ENCODE measurements at regions not wholly inside any gene's neighbourhood (a gene's known extent, or its start where the extent isn't known, plus 50 kb on each side); places are given as distances from the start of the nearest gene placed in this dataset.

DNA sequence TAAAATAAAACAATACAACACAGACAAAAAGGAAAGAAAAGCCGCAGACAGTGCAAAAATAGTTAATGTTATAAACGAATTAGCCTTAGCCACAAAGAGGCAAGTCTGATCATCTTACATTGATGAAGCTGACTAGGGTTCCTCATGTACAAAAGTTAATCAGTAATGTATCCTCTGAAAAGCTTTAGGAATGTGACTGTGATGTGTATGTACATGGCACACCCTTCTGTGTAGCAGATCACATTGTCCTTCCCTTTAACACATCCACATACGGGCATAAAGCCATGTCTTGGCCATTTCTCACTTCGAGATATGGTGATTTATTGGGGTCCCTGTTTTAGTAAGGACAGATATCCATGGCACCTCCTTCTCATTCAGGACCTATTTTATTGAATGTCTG is 1327.5 kb upstream of the CDH8 start:
- no peak for DNase-seq (ENCODE audit: low read depth)
- no peak for TF ChIP-seq MYC (IDR thresholded peaks at IDR 0.05; ENCODE audit: low read depth, low read length)
- no peak for TF ChIP-seq POLR2A (IDR thresholded peaks at IDR 0.05; ENCODE audit: extremely low read depth, insufficient read length)
- TF ChIP-seq, protein P1, sequence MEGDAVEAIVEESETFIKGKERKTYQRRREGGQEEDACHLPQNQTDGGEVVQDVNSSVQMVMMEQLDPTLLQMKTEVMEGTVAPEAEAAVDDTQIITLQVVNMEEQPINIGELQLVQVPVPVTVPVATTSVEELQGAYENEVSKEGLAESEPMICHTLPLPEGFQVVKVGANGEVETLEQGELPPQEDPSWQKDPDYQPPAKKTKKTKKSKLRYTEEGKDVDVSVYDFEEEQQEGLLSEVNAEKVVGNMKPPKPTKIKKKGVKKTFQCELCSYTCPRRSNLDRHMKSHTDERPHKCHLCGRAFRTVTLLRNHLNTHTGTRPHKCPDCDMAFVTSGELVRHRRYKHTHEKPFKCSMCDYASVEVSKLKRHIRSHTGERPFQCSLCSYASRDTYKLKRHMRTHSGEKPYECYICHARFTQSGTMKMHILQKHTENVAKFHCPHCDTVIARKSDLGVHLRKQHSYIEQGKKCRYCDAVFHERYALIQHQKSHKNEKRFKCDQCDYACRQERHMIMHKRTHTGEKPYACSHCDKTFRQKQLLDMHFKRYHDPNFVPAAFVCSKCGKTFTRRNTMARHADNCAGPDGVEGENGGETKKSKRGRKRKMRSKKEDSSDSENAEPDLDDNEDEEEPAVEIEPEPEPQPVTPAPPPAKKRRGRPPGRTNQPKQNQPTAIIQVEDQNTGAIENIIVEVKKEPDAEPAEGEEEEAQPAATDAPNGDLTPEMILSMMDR (IDR thresholded peaks at IDR 0.05; ENCODE audit: low read depth, low read length), result no peak
- TF ChIP-seq, protein P2, sequence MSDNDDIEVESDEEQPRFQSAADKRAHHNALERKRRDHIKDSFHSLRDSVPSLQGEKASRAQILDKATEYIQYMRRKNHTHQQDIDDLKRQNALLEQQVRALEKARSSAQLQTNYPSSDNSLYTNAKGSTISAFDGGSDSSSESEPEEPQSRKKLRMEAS (IDR thresholded peaks at IDR 0.05; ENCODE audit: low read depth, low read length), result no peak
- H3K4me3 ChIP-seq (ENCODE audit: low read depth, low read length), result no peak overlapping the region

DNA sequence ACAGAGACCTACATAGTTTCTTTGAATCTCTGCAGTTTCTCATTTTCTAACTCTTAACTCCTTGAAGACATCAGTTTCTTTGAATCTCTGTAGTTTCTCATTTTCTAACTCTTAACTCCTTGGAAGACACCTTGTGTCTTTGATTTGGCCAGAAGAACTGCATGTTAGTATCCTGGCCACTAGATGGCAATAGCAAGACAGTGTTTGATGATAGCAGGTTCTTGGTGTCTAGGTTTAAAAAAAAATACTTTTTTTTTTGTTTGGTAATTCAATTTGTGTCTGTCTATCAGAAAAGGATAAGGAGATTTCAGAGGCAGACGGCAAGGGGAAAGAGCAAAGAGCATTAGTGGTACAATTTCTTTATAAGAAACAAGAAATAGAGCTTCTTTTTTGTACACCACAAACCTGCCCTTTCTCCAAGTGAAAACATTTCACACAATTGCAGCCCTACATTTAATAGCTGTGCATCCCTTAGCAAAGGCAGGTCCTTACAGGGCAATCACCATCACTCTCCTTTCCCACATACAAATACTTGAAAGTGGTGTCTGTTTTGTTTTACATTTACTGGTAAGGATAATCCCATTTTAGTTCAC is 1324.9 kb upstream of the CDH8 start:
- H3K4me3 ChIP-seq (ENCODE audit: low read depth, low read length), result no peak overlapping the region
- DNase-seq (ENCODE audit: low read depth), result peak; percentile 60
- no peak for TF ChIP-seq POLR2A (IDR thresholded peaks at IDR 0.05; ENCODE audit: extremely low read depth, insufficient read length)
- TF ChIP-seq, protein P1 (IDR thresholded peaks at IDR 0.05; ENCODE audit: low read depth, low read length), result peak; percentile 93

DNA sequence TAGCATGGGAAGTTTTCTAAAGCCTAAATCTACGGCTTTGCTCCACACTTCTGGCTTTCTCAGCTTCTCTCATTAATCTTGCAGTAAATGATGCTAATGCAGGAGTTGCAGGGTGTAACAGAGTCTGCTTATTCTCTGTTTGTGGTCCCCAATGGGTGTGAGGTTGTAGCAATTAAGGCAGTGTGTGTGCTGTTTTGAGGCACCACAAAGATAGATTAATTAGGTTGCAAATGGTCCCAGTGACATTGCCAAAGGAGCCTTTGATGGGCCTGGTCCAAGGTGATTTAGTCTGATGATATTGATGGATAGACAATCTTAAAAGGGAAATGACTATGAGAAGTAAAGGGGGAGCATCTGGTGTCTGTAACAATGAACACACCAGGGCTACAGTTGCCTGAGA is 1313.7 kb upstream of the CDH8 start:
- H3K4me3 ChIP-seq (ENCODE audit: low read depth, low read length), result no peak overlapping the region
- DNase-seq (ENCODE audit: low read depth), result no peak
- no peak for TF ChIP-seq MYC (IDR thresholded peaks at IDR 0.05; ENCODE audit: low read depth, low read length)
- TF ChIP-seq, protein P2 (IDR thresholded peaks at IDR 0.05; ENCODE audit: low read depth, low read length), result no peak
- TF ChIP-seq, protein P1 (IDR thresholded peaks at IDR 0.05; ENCODE audit: low read depth, low read length), result no peak
- TF ChIP-seq POLR2A (IDR thresholded peaks at IDR 0.05; ENCODE audit: extremely low read depth, insufficient read length), result no peak

DNA sequence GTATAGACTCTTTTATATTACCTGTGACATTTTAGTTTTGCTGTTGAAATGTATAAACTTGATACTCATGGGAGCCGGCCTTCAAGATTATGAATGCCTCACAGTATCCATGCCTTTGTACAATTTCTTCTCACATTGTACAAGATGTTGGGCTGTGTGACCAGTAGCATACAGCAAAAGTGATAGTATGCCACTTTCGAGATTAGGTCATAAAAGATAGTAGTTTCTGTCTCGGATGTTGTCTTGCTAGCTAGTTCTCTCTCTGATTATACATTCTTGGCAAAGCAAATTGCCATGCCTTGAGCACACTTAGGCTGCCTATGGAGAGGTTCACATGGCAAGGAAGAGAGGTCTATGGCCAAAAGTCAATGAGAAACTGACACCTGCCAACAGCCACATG is 1309.8 kb upstream of the CDH8 start:
- H3K4me3 ChIP-seq (ENCODE audit: low read depth, low read length), result no peak overlapping the region
- DNase-seq (ENCODE audit: low read depth), result no peak
- TF ChIP-seq MYC (IDR thresholded peaks at IDR 0.05; ENCODE audit: low read depth, low read length), result no peak
- TF ChIP-seq, protein P1 (IDR thresholded peaks at IDR 0.05; ENCODE audit: low read depth, low read length), result no peak
- TF ChIP-seq, protein P2 (IDR thresholded peaks at IDR 0.05; ENCODE audit: low read depth, low read length), result no peak
- TF ChIP-seq POLR2A (IDR thresholded peaks at IDR 0.05; ENCODE audit: extremely low read depth, insufficient read length), result no peak

DNA sequence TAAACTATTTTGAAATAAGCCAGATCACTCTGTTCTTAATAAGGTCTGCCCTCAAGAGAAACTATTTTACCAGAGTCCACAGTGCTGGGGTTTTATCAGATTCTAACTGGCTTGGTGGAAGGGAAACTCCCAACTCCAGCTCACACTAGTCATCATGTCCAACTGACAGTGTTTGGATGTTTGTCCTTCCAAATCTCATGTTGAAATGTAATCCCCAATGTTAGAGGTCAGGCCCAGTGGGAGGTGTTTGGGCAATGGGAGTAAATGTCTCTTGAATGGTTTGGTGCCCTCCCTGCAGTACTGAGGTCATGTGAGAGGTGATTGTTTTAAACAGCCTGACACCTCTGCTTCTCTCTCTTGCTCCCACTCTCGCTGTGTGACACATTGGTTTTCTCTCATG is 1301.0 kb upstream of the CDH8 start:
- TF ChIP-seq MYC (IDR thresholded peaks at IDR 0.05; ENCODE audit: low read depth, low read length) (no peak), POLR2A (IDR thresholded peaks at IDR 0.05; ENCODE audit: extremely low read depth, insufficient read length) (no peak)
- TF ChIP-seq, protein P1 (IDR thresholded peaks at IDR 0.05; ENCODE audit: low read depth, low read length), result no peak
- TF ChIP-seq, protein P2 (IDR thresholded peaks at IDR 0.05; ENCODE audit: low read depth, low read length), result no peak
- DNase-seq (ENCODE audit: low read depth), result no peak
- H3K4me3 ChIP-seq (ENCODE audit: low read depth, low read length), result no peak overlapping the region

DNA sequence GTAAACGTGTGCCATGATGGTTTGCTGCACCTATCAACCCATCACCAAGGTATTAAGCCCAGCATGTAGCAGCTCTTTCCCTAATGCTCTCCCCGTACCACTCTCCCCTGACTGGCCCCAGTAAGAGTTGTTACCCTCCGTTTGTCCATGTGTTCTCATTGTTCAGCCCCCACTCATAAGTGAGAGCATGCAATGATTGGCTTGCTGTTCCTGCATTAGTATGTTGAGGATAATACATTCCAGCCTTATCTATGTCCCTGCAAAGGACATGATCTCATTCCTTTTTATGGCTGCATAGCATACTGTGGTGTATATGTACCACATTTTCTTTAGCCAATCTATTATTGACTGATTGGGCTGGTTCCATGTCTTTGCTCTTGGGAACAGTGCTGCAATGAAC is 1294.9 kb upstream of the CDH8 start:
- no peak overlapping the region for H3K4me3 ChIP-seq (ENCODE audit: low read depth, low read length)
- TF ChIP-seq, protein P1 (IDR thresholded peaks at IDR 0.05; ENCODE audit: low read depth, low read length), result no peak
- TF ChIP-seq POLR2A (IDR thresholded peaks at IDR 0.05; ENCODE audit: extremely low read depth, insufficient read length), result no peak
- TF ChIP-seq MYC (IDR thresholded peaks at IDR 0.05; ENCODE audit: low read depth, low read length), result no peak
- TF ChIP-seq, protein P2 (IDR thresholded peaks at IDR 0.05; ENCODE audit: low read depth, low read length), result no peak
- no peak for DNase-seq (ENCODE audit: low read depth)
